ENCODE measurements at regions not wholly inside any gene's neighbourhood (a gene's known extent, or its start where the extent isn't known, plus 50 kb on each side); places are given as distances from the start of the nearest gene placed in this dataset.

GRCh38 chr1:88376421-88376820 is 307.7 kb upstream of the PKN2 start:
- DNase-seq (ENCODE audit: low read depth) = no peak

GRCh38 chr1:88378560-88378959 is 305.5 kb upstream of the PKN2 start:
- no peak for DNase-seq (ENCODE audit: low read depth)

DNA sequence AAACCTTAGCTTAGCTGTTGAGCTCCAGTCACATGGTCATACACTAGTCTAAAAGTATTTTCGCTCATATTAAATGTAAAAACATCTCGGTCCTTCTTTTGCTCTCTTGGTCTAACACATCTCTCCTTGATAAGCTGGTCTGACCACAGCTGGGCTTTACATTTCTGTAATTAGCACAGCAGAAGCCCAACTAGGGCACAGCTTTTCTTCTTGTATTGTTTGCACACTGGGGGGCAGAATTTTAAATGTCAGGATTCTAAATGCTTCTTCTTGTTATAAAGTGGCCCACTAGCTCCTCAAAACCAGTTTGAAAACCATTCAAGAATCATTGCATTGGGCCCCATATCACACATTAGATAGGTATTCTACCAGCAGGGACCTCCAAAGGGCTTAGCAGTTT is 289.1 kb upstream of the PKN2 start:
- DNase-seq (ENCODE audit: low read depth) = no peak

DNA sequence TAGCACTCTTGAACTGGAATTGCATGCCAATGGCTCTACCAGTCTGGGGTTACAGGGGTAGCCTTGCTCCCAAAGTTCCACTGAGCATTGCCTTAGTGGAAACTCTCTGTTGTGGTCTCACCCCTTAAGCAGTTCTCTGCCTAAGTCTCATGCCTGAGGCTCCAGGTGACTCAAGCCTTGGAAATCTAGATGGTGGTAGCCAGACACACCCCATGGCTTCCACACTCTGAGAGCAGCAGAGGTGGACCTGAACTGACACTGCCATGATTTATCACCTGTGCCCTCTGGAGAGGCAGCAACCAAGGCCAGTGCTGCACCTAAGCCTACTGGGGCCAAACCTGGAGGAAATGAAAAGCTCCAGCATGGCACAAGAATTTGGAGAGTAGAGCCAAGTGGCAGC is 285.7 kb upstream of the PKN2 start:
- DNase-seq (ENCODE audit: low read depth) = no peak

DNA sequence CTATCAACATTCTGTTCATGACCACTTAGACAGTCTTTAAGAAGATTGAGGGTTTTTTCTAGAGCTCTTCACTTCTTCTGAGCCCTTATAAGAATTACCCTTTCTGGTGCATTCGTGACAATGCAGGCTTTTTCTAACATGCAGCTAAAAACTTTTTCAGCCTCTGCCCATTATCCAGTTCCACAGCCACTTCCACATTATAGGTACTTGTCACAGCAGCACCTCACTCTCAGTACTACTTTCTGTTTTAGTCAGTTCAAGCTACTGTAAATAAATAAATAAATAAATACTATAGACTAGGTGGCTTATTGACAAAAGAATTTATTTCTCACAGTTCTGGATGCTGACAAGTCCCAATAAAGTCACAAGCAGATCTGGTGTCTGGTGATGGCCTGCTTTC is 284.4 kb upstream of the PKN2 start:
- DNase-seq (ENCODE audit: low read depth) = no peak

DNA sequence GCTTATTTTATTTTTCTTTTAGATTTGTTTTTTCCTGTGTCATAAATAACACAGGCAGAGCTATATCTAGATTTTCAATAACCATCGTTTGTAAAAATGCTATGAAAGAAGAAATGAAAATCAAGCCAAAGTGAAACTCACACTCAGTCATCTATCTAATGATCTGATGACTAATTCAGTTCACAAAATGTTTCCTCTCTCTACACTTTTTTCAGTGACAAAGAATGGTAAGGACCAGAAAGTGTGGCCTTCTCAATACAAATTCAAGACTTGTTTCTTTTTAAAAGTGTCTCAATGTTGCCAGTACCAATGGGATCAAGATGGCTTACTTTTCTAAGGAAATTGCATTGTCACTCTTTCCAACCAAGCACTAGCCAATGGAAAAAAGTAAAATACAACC is 282.8 kb upstream of the PKN2 start:
- no peak for DNase-seq (ENCODE audit: low read depth)

DNA sequence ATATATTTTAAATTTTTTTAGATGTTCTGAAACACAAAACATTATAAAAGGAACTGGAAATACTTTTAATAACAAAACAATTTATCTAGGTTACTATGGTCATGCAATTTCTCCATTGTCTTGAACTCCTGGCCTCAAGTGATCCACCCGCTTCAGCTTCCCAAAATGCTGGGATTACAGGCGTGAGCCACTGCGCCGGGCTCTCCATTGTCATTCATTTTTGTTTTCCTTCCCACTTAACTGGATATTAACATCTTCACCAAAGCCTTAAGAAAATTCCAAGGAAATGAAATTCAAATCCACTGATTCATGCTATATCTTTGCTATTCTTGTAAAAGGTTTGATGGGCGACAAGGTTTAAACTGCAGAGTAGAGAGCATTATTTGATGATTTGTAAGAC is 279.5 kb upstream of the PKN2 start:
- no peak for DNase-seq (ENCODE audit: low read depth)

- no peak for DNase-seq (ENCODE audit: low read depth)
Measured at GRCh38 chr1:88407248-88407647, 276.8 kb upstream of the PKN2 start.

GRCh38 chr1:88421997-88422396 is 262.1 kb upstream of the PKN2 start:
- DNase-seq (ENCODE audit: low read depth) = no peak

- no peak for DNase-seq (ENCODE audit: low read depth)
Measured at GRCh38 chr1:88433556-88433955, 250.5 kb upstream of the PKN2 start.

GRCh38 chr1:88434836-88435235 is 249.2 kb upstream of the PKN2 start:
- DNase-seq (ENCODE audit: low read depth) = no peak

GRCh38 chr1:88441022-88441421 is 243.1 kb upstream of the PKN2 start:
- DNase-seq (ENCODE audit: low read depth) = no peak

GRCh38 chr1:88451856-88452255 is 232.2 kb upstream of the PKN2 start:
- no peak for DNase-seq (ENCODE audit: low read depth)

GRCh38 chr1:88453295-88453694 is 230.8 kb upstream of the PKN2 start:
- no peak for DNase-seq (ENCODE audit: low read depth)

DNA sequence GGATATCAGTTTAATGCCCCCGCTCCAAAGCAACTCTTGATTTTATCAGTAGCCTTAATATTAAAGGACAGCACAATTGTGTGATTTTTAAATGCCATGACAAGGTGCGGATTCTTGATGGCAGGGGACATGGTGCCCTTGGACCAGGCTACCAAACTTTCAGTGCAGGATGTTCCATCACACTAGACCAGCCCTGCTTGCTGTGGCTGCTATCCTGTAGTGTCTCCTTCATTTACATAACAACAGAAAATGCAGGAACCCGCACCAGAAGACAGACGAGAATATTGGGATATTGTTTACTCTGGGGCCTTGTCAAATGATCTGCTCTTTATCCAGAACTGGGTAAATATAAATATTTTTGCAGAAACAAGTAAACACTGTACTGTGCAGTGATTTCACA is 229.3 kb upstream of the PKN2 start:
- no peak for DNase-seq (ENCODE audit: low read depth)

GRCh38 chr1:88455621-88456256 is 228.3 kb upstream of the PKN2 start:
- no peak for DNase-seq (ENCODE audit: low read depth)

GRCh38 chr1:88457197-88457596 is 226.9 kb upstream of the PKN2 start:
- DNase-seq (ENCODE audit: low read depth) = no peak

DNA sequence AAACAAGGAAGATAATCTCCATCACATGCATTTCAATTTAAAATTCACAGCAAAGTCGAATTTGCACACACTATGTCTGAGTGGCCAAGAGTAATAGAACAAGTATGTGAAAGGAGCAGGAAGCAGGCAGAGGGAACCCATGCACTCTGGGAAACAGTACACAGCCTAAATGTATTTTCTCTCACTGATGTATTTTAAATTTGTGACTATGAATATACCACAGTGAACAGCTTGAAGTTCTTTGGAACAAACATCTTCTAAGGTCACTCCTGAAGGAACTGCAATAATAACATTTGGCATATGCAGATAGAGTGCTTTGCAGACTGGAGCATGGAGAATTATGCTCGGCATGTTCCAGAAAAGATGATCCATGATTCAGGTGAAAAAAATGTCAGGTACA is 223.1 kb upstream of the PKN2 start:
- no peak for DNase-seq (ENCODE audit: low read depth)

GRCh38 chr1:88462096-88462487 is 222.0 kb upstream of the PKN2 start:
- no peak for DNase-seq (ENCODE audit: low read depth)

DNA sequence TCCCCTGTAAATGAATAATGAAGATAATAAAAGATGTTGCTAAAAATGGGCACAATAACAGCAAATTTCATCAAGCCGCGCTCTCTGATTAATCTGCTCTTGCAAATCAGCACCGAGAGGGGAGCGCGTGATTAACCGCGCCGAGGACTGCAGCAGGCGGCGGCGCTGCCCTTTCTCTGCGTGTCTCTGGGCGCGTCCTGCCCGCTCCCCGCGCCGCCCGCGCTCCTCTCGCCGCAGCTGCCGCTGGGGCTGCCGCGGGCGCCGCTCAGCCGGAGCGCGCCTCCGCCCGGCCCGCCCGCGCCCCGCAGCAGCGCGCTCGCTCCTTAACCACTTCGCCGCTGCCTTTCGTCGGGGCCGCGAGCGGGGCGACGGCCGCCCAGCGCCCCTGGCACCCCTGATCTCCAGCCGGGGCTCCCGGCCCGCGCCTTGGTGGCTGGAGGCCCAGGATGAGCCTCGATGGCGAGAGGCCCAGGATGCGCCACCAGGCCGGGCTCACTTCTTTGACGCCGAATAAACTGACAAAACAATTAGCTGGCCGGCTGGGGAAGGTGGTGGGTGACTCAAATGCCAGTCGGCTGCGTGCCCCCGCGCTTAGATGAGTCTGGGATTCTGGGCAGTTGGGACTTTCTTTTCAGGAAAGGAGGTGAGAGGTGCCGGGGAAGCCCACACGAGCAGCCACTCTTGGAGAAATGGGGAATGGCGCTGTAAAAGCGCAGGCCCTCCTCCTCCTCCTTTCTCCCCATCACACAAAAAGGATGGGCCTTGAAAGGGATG is 221.4 kb upstream of the PKN2 start:
- DNase-seq (ENCODE audit: low read depth) = no peak

- no peak for DNase-seq (ENCODE audit: low read depth)
Measured at GRCh38 chr1:88463401-88463985, 220.6 kb upstream of the PKN2 start.

- DNase-seq (ENCODE audit: low read depth) = no peak
Measured at GRCh38 chr1:88466011-88466410, 218.1 kb upstream of the PKN2 start.

- DNase-seq (ENCODE audit: low read depth) = no peak
Measured at GRCh38 chr1:88466899-88467580, 217.0 kb upstream of the PKN2 start.

Data from activated T-helper 9 cell treated with anti-CD3 and anti-CD28 coated beads, Interleukin-2, amount 50 U/mL, for 16 hours (primary cell).